Mesothelial cell of epicardium (in vitro differentiated cells): ENCODE measurements at regions not wholly inside any gene's neighbourhood (a gene's known extent, or its start where the extent isn't known, plus 50 kb on each side); places are given as distances from the start of the nearest gene placed in this dataset.

ENCODE experiments used
- DNase-seq, 2 experiments: peaks; one replicate each; pipeline ENCODE4 v3.0.0; 2021; ENCODE audit warnings: low spot score in 2 of 2; ENCODE audit not compliant: unreplicated experiment in 2 of 2
- H3K27ac Mint-ChIP-seq: 2 replicates; pipeline ENCODE4 v1.8.0; 2021; ENCODE audit warnings: mixed read lengths
- H3K27me3 Mint-ChIP-seq: 2 replicates; pipeline ENCODE4 v1.8.0; 2021; ENCODE audit warnings: low read depth, mixed read lengths
- H3K36me3 Mint-ChIP-seq: 2 replicates; pipeline ENCODE4 v1.8.0; 2021; ENCODE audit warnings: mixed read lengths
- H3K4me1 Mint-ChIP-seq: 2 replicates; pipeline ENCODE4 v1.8.0; 2021; ENCODE audit warnings: mixed read lengths
- H3K4me3 Mint-ChIP-seq: 2 replicates; pipeline ENCODE4 v1.8.0; 2021; ENCODE audit warnings: mild to moderate bottlenecking, moderate library complexity, mixed read lengths
- H3K9me3 Mint-ChIP-seq: 2 replicates; pipeline ENCODE4 v1.8.0; 2021; ENCODE audit warnings: mixed read lengths
- TF ChIP-seq, protein P1 (sequence below): fragments of 200-600 bp; sonication (generic); IDR thresholded peaks from one replicate; pipeline ENCODE4 v1.5.0; 2021; ENCODE audit warnings: antibody characterized with exemption; ENCODE audit not compliant: unreplicated experiment

DNA sequence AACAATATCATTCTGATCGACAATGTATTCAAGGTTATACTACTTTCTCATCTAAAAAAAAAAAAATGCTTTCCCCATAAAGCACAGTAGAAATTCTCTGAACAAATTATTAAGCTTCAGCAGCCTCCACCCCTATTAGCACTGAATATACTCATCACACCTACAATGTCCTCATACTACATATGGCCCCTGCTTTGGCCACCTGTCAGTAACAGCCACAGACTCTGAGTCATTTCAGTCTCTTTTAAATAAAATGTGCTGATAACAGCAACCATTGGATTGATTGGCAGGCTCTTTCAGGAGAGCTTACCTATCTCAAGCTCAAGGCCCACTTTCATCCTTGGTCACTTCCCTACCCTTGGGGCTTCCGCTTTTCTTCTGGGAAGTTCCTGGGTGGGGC lies 236.7 kb downstream of the TMX3 start:
- H3K27ac Mint-ChIP-seq = no peak overlapping the region
- H3K4me3 Mint-ChIP-seq = no peak overlapping the region
- TF ChIP-seq, protein P1, sequence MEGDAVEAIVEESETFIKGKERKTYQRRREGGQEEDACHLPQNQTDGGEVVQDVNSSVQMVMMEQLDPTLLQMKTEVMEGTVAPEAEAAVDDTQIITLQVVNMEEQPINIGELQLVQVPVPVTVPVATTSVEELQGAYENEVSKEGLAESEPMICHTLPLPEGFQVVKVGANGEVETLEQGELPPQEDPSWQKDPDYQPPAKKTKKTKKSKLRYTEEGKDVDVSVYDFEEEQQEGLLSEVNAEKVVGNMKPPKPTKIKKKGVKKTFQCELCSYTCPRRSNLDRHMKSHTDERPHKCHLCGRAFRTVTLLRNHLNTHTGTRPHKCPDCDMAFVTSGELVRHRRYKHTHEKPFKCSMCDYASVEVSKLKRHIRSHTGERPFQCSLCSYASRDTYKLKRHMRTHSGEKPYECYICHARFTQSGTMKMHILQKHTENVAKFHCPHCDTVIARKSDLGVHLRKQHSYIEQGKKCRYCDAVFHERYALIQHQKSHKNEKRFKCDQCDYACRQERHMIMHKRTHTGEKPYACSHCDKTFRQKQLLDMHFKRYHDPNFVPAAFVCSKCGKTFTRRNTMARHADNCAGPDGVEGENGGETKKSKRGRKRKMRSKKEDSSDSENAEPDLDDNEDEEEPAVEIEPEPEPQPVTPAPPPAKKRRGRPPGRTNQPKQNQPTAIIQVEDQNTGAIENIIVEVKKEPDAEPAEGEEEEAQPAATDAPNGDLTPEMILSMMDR = no peak
- peaks cover 3% of the 10 kb centered on the region for H3K9me3 Mint-ChIP-seq
- H3K27me3 Mint-ChIP-seq = no peaks in the 10 kb centered on the region
- H3K36me3 Mint-ChIP-seq = no peaks in the 10 kb centered on the region
- DNase-seq = no peak
- H3K4me1 Mint-ChIP-seq = peaks cover 7% of the 10 kb centered on the region

DNA sequence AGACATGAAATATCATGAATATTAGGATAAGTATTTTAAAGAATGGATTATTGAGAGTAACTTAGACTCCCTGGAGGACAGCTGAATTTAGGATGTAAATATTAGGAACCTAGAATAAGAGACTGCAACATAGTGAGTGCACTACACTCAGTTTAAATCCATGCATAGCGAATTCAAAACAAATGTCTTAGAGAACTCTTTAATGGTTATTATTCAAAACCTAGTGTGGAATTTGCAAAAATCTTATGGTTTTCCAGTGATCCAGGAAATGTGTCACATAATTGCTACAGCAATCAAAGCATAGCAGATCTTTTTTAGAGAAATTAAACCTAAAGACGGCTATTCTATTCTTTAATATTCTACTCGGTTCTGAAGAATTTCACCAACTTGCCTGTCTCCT lies 239.0 kb downstream of the TMX3 start:
- Mint-ChIP-seq H3K27ac (no peak overlapping the region), H3K9me3 (no peaks in the 10 kb centered on the region), H3K36me3 (no peaks in the 10 kb centered on the region), H3K4me1 (peaks cover 7% of the 10 kb centered on the region), H3K4me3 (no peak overlapping the region), H3K27me3 (no peaks in the 10 kb centered on the region)
- TF ChIP-seq, protein P1 = no peak
- no peak for DNase-seq

DNA sequence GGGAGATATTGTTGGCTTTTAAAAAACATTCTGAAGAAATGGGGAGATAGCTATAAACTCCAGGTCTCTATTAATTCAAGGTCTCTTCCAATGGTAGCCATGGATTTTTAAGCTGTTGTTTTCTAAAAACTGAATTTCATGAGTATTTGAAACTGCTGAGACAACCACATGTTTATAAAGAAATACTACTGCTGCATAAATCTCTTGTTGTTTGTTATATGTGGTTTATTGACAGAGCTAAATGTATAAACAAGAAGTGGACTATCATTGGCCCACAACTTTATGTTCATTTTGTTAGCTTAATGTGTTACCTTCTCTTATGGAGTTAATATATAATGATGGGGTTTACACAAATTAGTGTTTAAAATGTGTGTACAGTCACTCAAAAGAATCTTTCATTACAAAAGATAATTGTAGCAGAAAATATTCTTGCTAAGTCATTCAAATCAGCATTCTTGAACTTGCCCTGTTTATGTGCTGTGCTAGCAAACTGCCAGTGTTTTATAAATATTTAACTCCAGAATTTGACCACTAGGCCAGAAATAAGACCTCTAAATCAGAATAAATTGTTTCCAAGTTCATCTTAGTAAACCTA lies 242.1 kb downstream of the TMX3 start:
- no peak overlapping the region for H3K27ac Mint-ChIP-seq
- TF ChIP-seq, protein P1 = no peak
- DNase-seq = no peak
- no peak overlapping the region for H3K4me3 Mint-ChIP-seq
- no peaks in the 10 kb centered on the region for H3K27me3 Mint-ChIP-seq
- H3K4me1 Mint-ChIP-seq = peaks cover 7% of the 10 kb centered on the region
- no peaks in the 10 kb centered on the region for H3K36me3 Mint-ChIP-seq
- no peaks in the 10 kb centered on the region for H3K9me3 Mint-ChIP-seq

DNA sequence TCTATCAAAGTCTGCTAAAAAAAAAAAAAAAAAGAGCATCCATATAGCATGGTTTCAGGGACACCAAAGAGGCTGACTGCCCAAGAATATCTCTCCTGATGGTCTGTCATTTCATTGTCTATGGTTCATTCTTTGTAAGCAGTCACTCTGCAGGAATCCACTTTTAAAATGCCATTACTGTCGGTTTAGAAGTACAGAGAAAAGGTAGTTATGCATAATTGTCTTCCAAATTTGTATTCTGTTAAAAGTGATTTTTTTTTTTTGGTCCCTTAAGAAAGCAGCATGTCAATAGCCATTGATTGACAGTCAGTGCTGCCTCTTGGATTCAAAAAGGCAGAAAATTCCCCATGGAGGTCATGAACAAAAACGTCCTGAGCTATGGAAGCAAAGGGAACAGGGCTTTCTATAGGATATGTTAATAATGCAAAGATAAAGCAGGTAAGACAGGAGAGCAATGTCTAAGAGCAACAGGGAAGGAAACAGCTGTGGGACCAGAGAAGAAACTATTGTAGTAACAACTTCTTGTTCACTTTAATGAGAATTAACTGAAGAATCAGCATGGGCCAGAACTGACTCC lies 245.8 kb downstream of the TMX3 start:
- Mint-ChIP-seq H3K9me3 (no peaks in the 10 kb centered on the region), H3K27ac (no peak overlapping the region), H3K36me3 (no peaks in the 10 kb centered on the region), H3K4me1 (peaks cover 6% of the 10 kb centered on the region), H3K27me3 (no peaks in the 10 kb centered on the region), H3K4me3 (no peak overlapping the region)
- TF ChIP-seq, protein P1 = no peak
- DNase-seq = no peak

DNA sequence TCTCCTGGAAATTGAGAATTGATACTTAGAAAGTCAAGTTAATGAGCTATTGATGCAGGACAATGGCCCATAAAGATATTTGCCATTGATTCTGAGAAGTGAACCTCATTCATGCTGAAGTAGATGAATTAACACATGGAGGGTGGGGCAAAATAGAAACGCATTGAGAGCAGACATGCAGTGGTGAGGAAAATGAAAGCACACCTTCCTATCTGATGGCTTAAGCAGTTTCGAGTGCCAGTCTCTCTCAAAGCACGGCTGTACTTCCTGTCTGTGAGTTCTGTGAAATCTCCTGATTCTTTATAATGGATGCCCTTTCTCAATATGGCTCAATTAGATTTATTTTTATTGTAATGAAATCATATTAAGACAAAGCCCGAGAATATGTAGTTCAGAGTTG lies 247.0 kb downstream of the TMX3 start:
- Mint-ChIP-seq H3K27ac (no peak overlapping the region), H3K27me3 (no peaks in the 10 kb centered on the region), H3K9me3 (peaks cover 6% of the 10 kb centered on the region), H3K36me3 (no peaks in the 10 kb centered on the region), H3K4me1 (no peaks in the 10 kb centered on the region), H3K4me3 (no peak overlapping the region)
- TF ChIP-seq, protein P1 = no peak
- no peak for DNase-seq

DNA sequence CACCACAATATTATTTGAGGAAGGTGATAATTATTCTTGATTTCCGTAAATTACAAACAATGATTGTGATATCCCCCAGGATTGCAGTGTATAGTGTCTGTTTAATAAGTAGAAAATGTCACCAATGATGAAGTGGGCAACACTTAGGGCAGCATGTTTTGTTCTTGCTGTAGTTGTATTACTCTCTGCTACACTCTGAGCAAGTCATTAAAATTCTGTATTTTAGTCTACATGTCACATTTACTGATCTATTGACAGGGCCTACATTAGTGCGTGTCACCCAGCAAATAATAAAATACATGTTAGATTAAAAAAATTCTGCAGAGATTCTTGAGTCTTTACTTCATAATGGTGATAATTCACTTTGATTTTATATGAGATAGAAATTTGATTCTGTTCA lies 247.6 kb downstream of the TMX3 start:
- TF ChIP-seq, protein P1 = no peak
- Mint-ChIP-seq H3K4me1 (no peaks in the 10 kb centered on the region), H3K27me3 (no peaks in the 10 kb centered on the region), H3K27ac (no peak overlapping the region), H3K36me3 (no peaks in the 10 kb centered on the region), H3K9me3 (peaks cover 6% of the 10 kb centered on the region), H3K4me3 (no peak overlapping the region)
- DNase-seq = no peak
